GM19035 (cell line): ENCODE measurements at regions not wholly inside any gene's neighbourhood (a gene's known extent, or its start where the extent isn't known, plus 50 kb on each side); places are given as distances from the start of the nearest gene placed in this dataset.

Experiments
- ATAC-seq: cut with Tn5 transposase; IDR thresholded peaks from one replicate; pipeline ENCODE4 v1.9.1; 2021; ENCODE audit not compliant: unreplicated experiment

- ATAC-seq: no peak
Measured at GRCh38 chr18:44386401-44386800, 294.3 kb upstream of the SETBP1 start.

GRCh38 chr18:44388329-44388728 lies 292.4 kb upstream of the SETBP1 start:
- ATAC-seq: no peak

GRCh38 chr18:44392933-44393332 lies 287.8 kb upstream of the SETBP1 start:
- ATAC-seq: no peak

- no peak for ATAC-seq
Measured at GRCh38 chr18:44393406-44393805, 287.3 kb upstream of the SETBP1 start.

GRCh38 chr18:44396550-44396949 lies 284.1 kb upstream of the SETBP1 start:
- ATAC-seq: no peak

- no peak for ATAC-seq
Measured at GRCh38 chr18:44409071-44409470, 271.6 kb upstream of the SETBP1 start.

GRCh38 chr18:44409515-44409914 lies 271.2 kb upstream of the SETBP1 start:
- ATAC-seq: no peak

GRCh38 chr18:44410740-44411139 lies 269.9 kb upstream of the SETBP1 start:
- ATAC-seq: no peak

- ATAC-seq: no peak
Measured at GRCh38 chr18:44411262-44411905, 269.3 kb upstream of the SETBP1 start.

- ATAC-seq: no peak
Measured at GRCh38 chr18:44411976-44412375, 268.7 kb upstream of the SETBP1 start.

GRCh38 chr18:44423814-44424644 lies 256.7 kb upstream of the SETBP1 start:
- ATAC-seq: no peak

- ATAC-seq: no peak
Measured at GRCh38 chr18:44424645-44425035, 256.0 kb upstream of the SETBP1 start.

GRCh38 chr18:44425161-44425560 lies 255.5 kb upstream of the SETBP1 start:
- no peak for ATAC-seq

- no peak for ATAC-seq
Measured at GRCh38 chr18:44437603-44438002, 243.1 kb upstream of the SETBP1 start.

- no peak for ATAC-seq
Measured at GRCh38 chr18:44450226-44450625, 230.5 kb upstream of the SETBP1 start.

- no peak for ATAC-seq
Measured at GRCh38 chr18:44452346-44452745, 228.3 kb upstream of the SETBP1 start.

- no peak for ATAC-seq
Measured at GRCh38 chr18:44453505-44453904, 227.2 kb upstream of the SETBP1 start.

- ATAC-seq: no peak
Measured at GRCh38 chr18:44458777-44459176, 221.9 kb upstream of the SETBP1 start.

GRCh38 chr18:44464398-44465180 lies 216.1 kb upstream of the SETBP1 start:
- ATAC-seq: no peak

GRCh38 chr18:44465381-44465841 lies 215.3 kb upstream of the SETBP1 start:
- no peak for ATAC-seq

GRCh38 chr18:44466997-44467396 lies 213.7 kb upstream of the SETBP1 start:
- no peak for ATAC-seq

- ATAC-seq: no peak
Measured at GRCh38 chr18:44467718-44468117, 213.0 kb upstream of the SETBP1 start.
